CD4-positive, alpha-beta memory T cell (primary cell): ENCODE measurements at regions not wholly inside any gene's neighbourhood (a gene's known extent, or its start where the extent isn't known, plus 50 kb on each side); places are given as distances from the start of the nearest gene placed in this dataset.

ENCODE experiments used
- CTCF ChIA-PET: fragments of 350-600 bp; sonication (Branson Sonifier 250); formaldehyde crosslinking; loops from one replicate; lab custom pipeline; 2021; ENCODE audit warnings: inconsistent platforms; ENCODE audit not compliant: partially characterized antibody; lab: Charles Lee
- POLR2A ChIA-PET: fragments of 350-600 bp; sonication (Branson Sonifier 250); formaldehyde crosslinking; loops from one replicate; lab custom pipeline; 2021; ENCODE audit not compliant: partially characterized antibody; lab: Charles Lee
- DNase-seq, 5 donors: peaks; one replicate each; pipeline versions ENCODE4 v3.0.0 to v3.0.0-alpha.2; 2020 to 2022; ENCODE audit warnings: mixed read lengths in 1 of 5
- H3K27ac ChIP-seq: one replicate; pipeline ENCODE4 v1.7.0; 2013; ENCODE audit warnings: low read depth, low read length
- H3K27me3 ChIP-seq: 2 replicates; pipeline ENCODE4 v1.7.0; 2013; ENCODE audit warnings: mild to moderate bottlenecking, low read length, moderate library complexity; ENCODE audit not compliant: insufficient read depth
- H3K36me3 ChIP-seq: 2 replicates; pipeline ENCODE4 v1.7.0; 2013; ENCODE audit warnings: mild to moderate bottlenecking, low read length, moderate library complexity; ENCODE audit not compliant: insufficient read depth
- H3K4me1 ChIP-seq: 2 replicates; pipeline ENCODE4 v1.7.0; 2013; ENCODE audit warnings: mild to moderate bottlenecking, low read length, moderate library complexity; ENCODE audit not compliant: insufficient read depth
- H3K4me3 ChIP-seq, 2 donors: one replicate each; pipeline ENCODE4 v1.7.0; 2013; ENCODE audit warnings: low read length in 2 of 2, mild to moderate bottlenecking in 1 of 2
- H3K9me3 ChIP-seq, 2 donors: one replicate each; pipeline ENCODE4 v1.7.0; 2013; ENCODE audit warnings: low read length in 2 of 2, control low read depth in 1 of 2; ENCODE audit not compliant: control insufficient read depth in 1 of 2
- H3K27ac Mint-ChIP-seq, 7 donors: one replicate each; pipeline ENCODE4 v1.8.0; 2020 to 2021; ENCODE audit warnings: mixed read lengths in 7 of 7, mild to moderate bottlenecking in 6 of 7, inconsistent platforms in 3 of 7, moderate library complexity in 3 of 7
- H3K27me3 Mint-ChIP-seq, 2 donors: one replicate each; pipeline ENCODE4 v1.8.0; 2020 to 2021; ENCODE audit warnings: mixed read lengths in 2 of 2
- H3K36me3 Mint-ChIP-seq, 2 donors: one replicate each; pipeline ENCODE4 v1.8.0; 2020 to 2021; ENCODE audit warnings: mixed read lengths in 2 of 2, inconsistent platforms in 1 of 2, mild to moderate bottlenecking in 1 of 2
- H3K4me1 Mint-ChIP-seq, 4 donors: one replicate each; pipeline ENCODE4 v1.8.0; 2020 to 2021; ENCODE audit warnings: mixed read lengths in 4 of 4, mild to moderate bottlenecking in 1 of 4
- H3K4me3 Mint-ChIP-seq, 8 donors: one replicate each; pipeline ENCODE4 v1.8.0; 2020 to 2021; ENCODE audit warnings: mixed read lengths in 8 of 8, mild to moderate bottlenecking in 7 of 8, moderate library complexity in 6 of 8, inconsistent platforms in 3 of 8
- H3K9me3 Mint-ChIP-seq, 8 donors: one replicate each; pipeline ENCODE4 v1.8.0; 2020 to 2021; ENCODE audit warnings: mixed read lengths in 8 of 8, mild to moderate bottlenecking in 5 of 8, inconsistent platforms in 3 of 8, moderate library complexity in 1 of 8
- intact Hi-C: fragments of 100-400 bp; cut with micrococcal nuclease; formaldehyde crosslinking; loops from one replicate; pipeline ENCODE4 v1.15.1; 2023

GRCh38 chr22:48750826-48751440, 1076.7 kb downstream of the BRD1 start:
- no peaks in the 10 kb centered on the region for H3K4me1 Mint-ChIP-seq
- H3K9me3 ChIP-seq = no peaks in the 10 kb centered on the region
- H3K4me1 ChIP-seq = no peaks in the 10 kb centered on the region
- ChIA-PET POLR2A (no interaction called here), CTCF (no interaction called here)
- no peak for DNase-seq
- H3K4me3 Mint-ChIP-seq = no peak overlapping the region
- H3K27ac ChIP-seq = no peak overlapping the region
- no peaks in the 10 kb centered on the region for H3K36me3 ChIP-seq
- H3K36me3 Mint-ChIP-seq = no peaks in the 10 kb centered on the region
- intact Hi-C loops = no loop called here
- no peak overlapping the region for H3K4me3 ChIP-seq
- no peaks in the 10 kb centered on the region for H3K27me3 Mint-ChIP-seq
- peaks cover 0 to 2% (median 0%) of the 10 kb centered on the region in 8 donors for H3K9me3 Mint-ChIP-seq
- no peak overlapping the region for H3K27ac Mint-ChIP-seq
- H3K27me3 ChIP-seq = no peaks in the 10 kb centered on the region

- no peak overlapping the region for H3K27ac Mint-ChIP-seq
- ChIA-PET CTCF (no interaction called here), POLR2A (no interaction called here)
- no peaks in the 10 kb centered on the region for H3K27me3 ChIP-seq
- no peaks in the 10 kb centered on the region for H3K27me3 Mint-ChIP-seq
- intact Hi-C loops = no loop called here
- H3K9me3 ChIP-seq = no peaks in the 10 kb centered on the region
- H3K4me3 Mint-ChIP-seq = no peak overlapping the region
- H3K4me1 Mint-ChIP-seq = no peaks in the 10 kb centered on the region
- no peaks in the 10 kb centered on the region for H3K36me3 Mint-ChIP-seq
- H3K9me3 Mint-ChIP-seq = peaks cover 0 to 2% (median 0%) of the 10 kb centered on the region in 8 donors
- DNase-seq = no peak
- no peaks in the 10 kb centered on the region for H3K4me1 ChIP-seq
- no peak overlapping the region for H3K4me3 ChIP-seq
- no peaks in the 10 kb centered on the region for H3K36me3 ChIP-seq
- H3K27ac ChIP-seq = no peak overlapping the region
Measured at GRCh38 chr22:48750282-48750681, 1077.4 kb downstream of the BRD1 start.

GRCh38 chr22:48749555-48750227, 1078.0 kb downstream of the BRD1 start:
- H3K4me3 Mint-ChIP-seq = no peak overlapping the region
- no peak overlapping the region for H3K4me3 ChIP-seq
- no peak overlapping the region for H3K27ac Mint-ChIP-seq
- H3K27me3 Mint-ChIP-seq = no peaks in the 10 kb centered on the region
- no peaks in the 10 kb centered on the region for H3K4me1 ChIP-seq
- no peaks in the 10 kb centered on the region for H3K36me3 Mint-ChIP-seq
- no peaks in the 10 kb centered on the region for H3K4me1 Mint-ChIP-seq
- intact Hi-C loops = no loop called here
- no peaks in the 10 kb centered on the region for H3K36me3 ChIP-seq
- H3K9me3 Mint-ChIP-seq = peaks cover 0 to 2% (median 0%) of the 10 kb centered on the region in 8 donors
- no peaks in the 10 kb centered on the region for H3K9me3 ChIP-seq
- no peak for DNase-seq
- POLR2A ChIA-PET = no interaction called here
- CTCF ChIA-PET = no interaction called here
- H3K27me3 ChIP-seq = no peaks in the 10 kb centered on the region
- H3K27ac ChIP-seq = no peak overlapping the region

GRCh38 chr22:48748860-48749554, 1078.7 kb downstream of the BRD1 start:
- no peak overlapping the region for H3K4me3 ChIP-seq
- H3K9me3 ChIP-seq = no peaks in the 10 kb centered on the region
- H3K4me1 Mint-ChIP-seq = no peaks in the 10 kb centered on the region
- H3K27me3 ChIP-seq = no peaks in the 10 kb centered on the region
- no peaks in the 10 kb centered on the region for H3K36me3 Mint-ChIP-seq
- H3K9me3 Mint-ChIP-seq = peaks cover 0 to 2% (median 0%) of the 10 kb centered on the region in 8 donors
- ChIA-PET CTCF (no interaction called here), POLR2A (no interaction called here)
- no peak overlapping the region for H3K27ac ChIP-seq
- no peaks in the 10 kb centered on the region for H3K4me1 ChIP-seq
- H3K27ac Mint-ChIP-seq = no peak overlapping the region
- DNase-seq = no peak
- no peaks in the 10 kb centered on the region for H3K36me3 ChIP-seq
- no peak overlapping the region for H3K4me3 Mint-ChIP-seq
- intact Hi-C loops = no loop called here
- no peaks in the 10 kb centered on the region for H3K27me3 Mint-ChIP-seq

GRCh38 chr22:48748113-48748859, 1079.4 kb downstream of the BRD1 start:
- H3K27ac ChIP-seq = no peak overlapping the region
- Mint-ChIP-seq H3K9me3 (peaks cover 0 to 2% (median 0%) of the 10 kb centered on the region in 8 donors), H3K4me3 (no peak overlapping the region), H3K36me3 (no peaks in the 10 kb centered on the region), H3K27ac (no peak overlapping the region), H3K4me1 (peaks cover 0 to 1% (median 0%) of the 10 kb centered on the region in 4 donors), H3K27me3 (no peaks in the 10 kb centered on the region)
- CTCF ChIA-PET = no interaction called here
- no peak overlapping the region for H3K4me3 ChIP-seq
- no peaks in the 10 kb centered on the region for H3K9me3 ChIP-seq
- no peak for DNase-seq
- POLR2A ChIA-PET = no interaction called here
- H3K4me1 ChIP-seq = no peaks in the 10 kb centered on the region
- no peaks in the 10 kb centered on the region for H3K27me3 ChIP-seq
- intact Hi-C loops = no loop called here
- no peaks in the 10 kb centered on the region for H3K36me3 ChIP-seq

GRCh38 chr22:48746789-48747425, 1080.8 kb downstream of the BRD1 start:
- H3K4me3 Mint-ChIP-seq = no peak overlapping the region
- Histone ChIP-seq H3K4me1 (no peaks in the 10 kb centered on the region), H3K4me3 (no peak overlapping the region), H3K9me3 (no peaks in the 10 kb centered on the region), H3K27me3 (no peaks in the 10 kb centered on the region), H3K27ac (no peak overlapping the region), H3K36me3 (no peaks in the 10 kb centered on the region)
- intact Hi-C loops = no loop called here
- no peaks in the 10 kb centered on the region for H3K36me3 Mint-ChIP-seq
- H3K27me3 Mint-ChIP-seq = no peaks in the 10 kb centered on the region
- ChIA-PET CTCF (no interaction called here), POLR2A (no interaction called here)
- H3K4me1 Mint-ChIP-seq = peaks cover 0 to 1% (median 0%) of the 10 kb centered on the region in 4 donors
- no peak for DNase-seq
- H3K9me3 Mint-ChIP-seq = peaks cover 0 to 4% (median 0%) of the 10 kb centered on the region in 8 donors
- no peak overlapping the region for H3K27ac Mint-ChIP-seq
